ENCODE measurements at regions not wholly inside any gene's neighbourhood (a gene's known extent, or its start where the extent isn't known, plus 50 kb on each side); places are given as distances from the start of the nearest gene placed in this dataset.

- peak; percentile 35 for DNase-seq
These were observed 142.2 kb downstream of the ABCA8 start for GRCh38 chr17:68812876-68813584.

- no peak for DNase-seq
These were observed 146.0 kb downstream of the ABCA8 start for GRCh38 chr17:68809148-68809547.

GRCh38 chr17:68807998-68808772, 147.0 kb downstream of the ABCA8 start:
- DNase-seq = no peak

GRCh38 chr17:68805609-68806008, 149.6 kb downstream of the ABCA8 start:
- DNase-seq = no peak

- no peak for DNase-seq
These were observed 150.2 kb downstream of the ABCA8 start for GRCh38 chr17:68804777-68805520.

- no peak for DNase-seq
These were observed 151.8 kb downstream of the ABCA8 start for GRCh38 chr17:68803164-68803929.

GRCh38 chr17:68801335-68802247, 153.6 kb downstream of the ABCA8 start:
- DNase-seq = no peak

GRCh38 chr17:68800751-68801150, 154.4 kb downstream of the ABCA8 start:
- no peak for DNase-seq

- DNase-seq = peak; percentile 46
These were observed 160.4 kb downstream of the ABCA8 start for GRCh38 chr17:68794636-68795434.

- no peak for DNase-seq
These were observed 162.3 kb downstream of the ABCA8 start for GRCh38 chr17:68792873-68793272.

- DNase-seq = no peak
These were observed 163.0 kb downstream of the ABCA8 start for GRCh38 chr17:68792042-68792685.

GRCh38 chr17:68790931-68791330, 164.3 kb downstream of the ABCA8 start:
- DNase-seq = peak; percentile 21

GRCh38 chr17:68790492-68790891, 164.7 kb downstream of the ABCA8 start:
- DNase-seq = no peak

GRCh38 chr17:68789203-68789962, 165.8 kb downstream of the ABCA8 start:
- DNase-seq = no peak

GRCh38 chr17:68785565-68786486, 169.4 kb downstream of the ABCA8 start:
- DNase-seq = no peak

- no peak for DNase-seq
These were observed 170.8 kb downstream of the ABCA8 start for GRCh38 chr17:68784431-68784830.

- DNase-seq = no peak
These were observed 171.3 kb downstream of the ABCA8 start for GRCh38 chr17:68783861-68784260.

GRCh38 chr17:68782789-68783188, 172.4 kb downstream of the ABCA8 start:
- no peak for DNase-seq
